K562 (cell line): ENCODE measurements at regions not wholly inside any gene's neighbourhood (a gene's known extent, or its start where the extent isn't known, plus 50 kb on each side); places are given as distances from the start of the nearest gene placed in this dataset.

Experiments used
- ATAC-seq: fragments of 200-7000 bp; cut with Tn5 transposase; 3 replicates; pipeline ENCODE4 v1.9.1; 2020; ENCODE audit warnings: moderate library complexity
- BruUV-seq: library from RNA; stranded (reverse); fragments of 400-500 nt; replicated peaks from 2 replicates; lab custom pipeline; 2021; lab: Mats Ljungman, UMichigan
- CTCF ChIA-PET: fragments of 300-600 bp; formaldehyde crosslinking; extraction: SDS; loops from one replicate; lab custom pipeline; 2021; ENCODE audit warnings: low intra/inter-chr PET ratio; lab: Yijun Ruan, JAX
- POLR2A ChIA-PET: fragments of 300-600, 350-650 bp; sonication (Branson Sonifier 250); formaldehyde crosslinking; extraction: SDS; loops from one replicate; lab custom pipeline; 2021; ENCODE audit warnings: antibody characterized with exemption, inconsistent platforms; lab: Yijun Ruan, JAX
- DNase-seq, 4 experiments: peaks; one replicate each; pipeline versions ENCODE4 v3.0.0 to v3.0.0-alpha.2; 2011 to 2018; ENCODE audit warnings: low spot score in 3 of 4, mixed read lengths in 3 of 4; ENCODE audit errors: extremely low read depth in 1 of 4
- FAIRE-seq: peaks from 2 replicates; lab custom pipeline; 2011; peaks lifted over from hg19 to GRCh38; lab: Jason Lieb, UNC
- H2AFZ ChIP-seq: 2 replicates; pipeline ENCODE4 v1.6.0; 2011; ENCODE audit warnings: low read depth, low read length, control low read depth, inconsistent platforms
- H3K27ac ChIP-seq: fragments of 200-600 bp; 3 replicates; pipeline ENCODE4 v1.8.0; 2011; ENCODE audit warnings: low read depth, mild to moderate bottlenecking, control low read depth, inconsistent platforms, low read length, moderate library complexity, mixed read lengths; ENCODE audit errors: extremely low read depth
- H3K27me3 ChIP-seq, 2 experiments: fragments of 300-600 bp in 1 of 2; 2 replicates in 1 of 2; 3 replicates in 1 of 2; pipeline versions ENCODE4 v1.6.0 to v1.8.0; 2011; ENCODE audit warnings: inconsistent platforms in 2 of 2, low read length in 2 of 2, mild to moderate bottlenecking in 1 of 2, mixed read lengths in 1 of 2, moderate library complexity in 1 of 2; ENCODE audit not compliant: control insufficient read depth in 2 of 2, insufficient read depth in 2 of 2
- H3K36me3 ChIP-seq: fragments of 300-600 bp; 3 replicates; pipeline ENCODE4 v1.8.0; 2011; ENCODE audit warnings: mild to moderate bottlenecking, low read length, inconsistent platforms; ENCODE audit not compliant: control insufficient read depth, insufficient read depth
- H3K4me1 ChIP-seq, 2 experiments: fragments of 200-600 bp in 1 of 2; replicated peaks in 1 of 2; 2 replicates in 1 of 2; 3 replicates in 1 of 2; pipeline versions ENCODE4 v1.5.1 to v1.8.0; 2011; ENCODE audit warnings: inconsistent platforms in 2 of 2, low read length in 2 of 2, mild to moderate bottlenecking in 1 of 2, mixed read lengths in 1 of 2, moderate library complexity in 1 of 2; ENCODE audit not compliant: control insufficient read depth in 2 of 2, insufficient read depth in 2 of 2
- H3K4me2 ChIP-seq: 2 replicates; pipeline ENCODE4 v1.6.1; 2011; ENCODE audit warnings: low read length, control low read depth, inconsistent platforms, mixed read lengths; ENCODE audit not compliant: insufficient read depth
- H3K4me3 ChIP-seq: fragments of 200-600 bp; sonication (generic), shearing (Covaris generic); 2 replicates; pipeline ENCODE4 v1.5.1; 2016; ENCODE audit warnings: control low read depth, inconsistent platforms
- H3K79me2 ChIP-seq: fragments of 200-600 bp; 3 replicates; pipeline ENCODE4 v1.8.0; 2011; ENCODE audit warnings: low read length, inconsistent platforms; ENCODE audit not compliant: control insufficient read depth, insufficient read depth
- H3K9ac ChIP-seq, 2 experiments: 2 replicates each; pipeline versions ENCODE4 v1.6.0 to v1.6.1; 2011; ENCODE audit warnings: low read depth in 2 of 2, low read length in 2 of 2, control low read depth in 1 of 2, inconsistent platforms in 1 of 2, mild to moderate bottlenecking in 1 of 2, mixed read lengths in 1 of 2; ENCODE audit not compliant: insufficient read depth in 1 of 2
- H3K9me1 ChIP-seq: one replicate; pipeline ENCODE4 v1.6.0; 2011; ENCODE audit warnings: inconsistent platforms, mild to moderate bottlenecking, low read length, moderate library complexity; ENCODE audit not compliant: control insufficient read depth, insufficient read depth
- H3K9me3 ChIP-seq: replicated peaks from 2 replicates; pipeline ENCODE4 v1.5.1; 2011; ENCODE audit warnings: low read depth, low read length, inconsistent platforms; ENCODE audit not compliant: control insufficient read depth, insufficient read depth
- H4K20me1 ChIP-seq: replicated peaks from 2 replicates; pipeline ENCODE4 v1.6.1; 2011; ENCODE audit warnings: low read length, inconsistent platforms, mixed read lengths; ENCODE audit not compliant: control insufficient read depth, insufficient read depth
- ARHGAP35 ChIP-seq: fragments of 450-650 bp; IDR thresholded peaks from 2 replicates; pipeline ENCODE4 v1.6.1; 2018; ENCODE audit not compliant: partially characterized antibody
- BDP1 ChIP-seq: IDR thresholded peaks from 3 replicates; pipeline ENCODE4 v1.6.1; 2011; ENCODE audit not compliant: insufficient read length, insufficient read depth
- FOXJ2 ChIP-seq: fragments of 200-800 bp; sonication (Bioruptor generic); IDR thresholded peaks from 2 replicates; pipeline ENCODE4 v1.6.1; 2016; ENCODE audit warnings: missing genetic modification characterization, missing compliant biosample characterization
- GABPB1 ChIP-seq: sonication (generic); formaldehyde crosslinking; IDR thresholded peaks from 2 replicates; pipeline ENCODE4 v1.8.0; 2022; ENCODE audit warnings: mild to moderate bottlenecking, missing genetic modification reagents
- HDAC3 ChIP-seq: fragments of 450-650 bp; IDR thresholded peaks from 2 replicates; pipeline ENCODE4 v1.6.1; 2018; ENCODE audit warnings: borderline replicate concordance, mild to moderate bottlenecking, moderate library complexity; ENCODE audit not compliant: partially characterized antibody
- HEY1 ChIP-seq: fragments of 250-450 bp; sonication (Bioruptor Pico); IDR thresholded peaks from 2 replicates; pipeline ENCODE4 v1.5.0; 2020; ENCODE audit warnings: mild to moderate bottlenecking, moderate library complexity, borderline replicate concordance
- IRF2 ChIP-seq: sonication (generic); formaldehyde crosslinking; IDR thresholded peaks from 2 replicates; pipeline ENCODE4 v1.8.1; 2022; ENCODE audit warnings: mild to moderate bottlenecking, missing genetic modification reagents
- MCM2 ChIP-seq: fragments of 450-650 bp; IDR thresholded peaks from 2 replicates; pipeline ENCODE4 v1.6.1; 2017; ENCODE audit warnings: low read depth, mild to moderate bottlenecking
- MCM3 ChIP-seq: fragments of 450-650 bp; IDR thresholded peaks from 2 replicates; pipeline ENCODE4 v1.6.1; 2016
- MCM7 ChIP-seq, 2 experiments: fragments of 450-650 bp; IDR thresholded peaks; 2 replicates each; pipeline ENCODE4 v1.6.1; 2016 to 2018
- NCOA2 ChIP-seq, 2 experiments: fragments of 450-650 bp; IDR thresholded peaks; 2 replicates each; pipeline ENCODE4 v1.6.1; 2018; ENCODE audit warnings: mild to moderate bottlenecking in 2 of 2, moderate library complexity in 1 of 2; ENCODE audit not compliant: partially characterized antibody in 2 of 2
- OTX1 ChIP-seq: fragments of 450-650 bp; formaldehyde crosslinking; IDR thresholded peaks from 2 replicates; pipeline ENCODE4 v1.4.0; 2022; ENCODE audit warnings: mild to moderate bottlenecking
- PPARD ChIP-seq: fragments of 250-450 bp; sonication (Bioruptor Pico); IDR thresholded peaks from 2 replicates; pipeline ENCODE4 v1.8.0; 2022; ENCODE audit warnings: inconsistent platforms, mild to moderate bottlenecking, moderate library complexity
- SAFB ChIP-seq: fragments of 200-400 bp; formaldehyde crosslinking; IDR thresholded peaks from 2 replicates; pipeline ENCODE4 v1.6.1; 2017; ENCODE audit warnings: low read depth, low read length, borderline replicate concordance
- ZNF445 ChIP-seq: fragments of 250-450 bp; sonication (Bioruptor Pico); IDR thresholded peaks from 2 replicates; pipeline ENCODE4 v1.4.0; 2020; ENCODE audit warnings: low read depth, mild to moderate bottlenecking, moderate library complexity
- ZNF551 ChIP-seq: fragments of 250-450 bp; sonication (Bioruptor Pico); IDR thresholded peaks from 2 replicates; pipeline ENCODE4 v1.5.0; 2021; ENCODE audit warnings: mild to moderate bottlenecking, moderate library complexity
- in situ Hi-C: fragments of 300-500 bp; cut with MboI; formaldehyde crosslinking; loops from 4 replicates; pipeline ENCODE4 v1.15.0; 2018; ENCODE audit warnings: inconsistent platforms, mixed read lengths
- intact Hi-C: fragments of 100-400 bp; cut with micrococcal nuclease; formaldehyde crosslinking; loops from 2 replicates; pipeline ENCODE4 v1.14.2; 2022
- TF ChIP-seq, protein P1 (sequence below): fragments of 450-650 bp; IDR thresholded peaks from 2 replicates; pipeline ENCODE4 v1.6.1; 2017; ENCODE audit warnings: antibody characterized with exemption
- TF ChIP-seq, protein P2 (sequence below): fragments of 250-450 bp; sonication (Bioruptor Pico); IDR thresholded peaks from 2 replicates; pipeline ENCODE4 v1.5.0; 2021
- TF ChIP-seq, protein P3 (sequence below): sonication (generic); formaldehyde crosslinking; IDR thresholded peaks from 2 replicates; pipeline ENCODE4 v1.8.1; 2023; ENCODE audit warnings: mild to moderate bottlenecking, missing genetic modification reagents

DNA sequence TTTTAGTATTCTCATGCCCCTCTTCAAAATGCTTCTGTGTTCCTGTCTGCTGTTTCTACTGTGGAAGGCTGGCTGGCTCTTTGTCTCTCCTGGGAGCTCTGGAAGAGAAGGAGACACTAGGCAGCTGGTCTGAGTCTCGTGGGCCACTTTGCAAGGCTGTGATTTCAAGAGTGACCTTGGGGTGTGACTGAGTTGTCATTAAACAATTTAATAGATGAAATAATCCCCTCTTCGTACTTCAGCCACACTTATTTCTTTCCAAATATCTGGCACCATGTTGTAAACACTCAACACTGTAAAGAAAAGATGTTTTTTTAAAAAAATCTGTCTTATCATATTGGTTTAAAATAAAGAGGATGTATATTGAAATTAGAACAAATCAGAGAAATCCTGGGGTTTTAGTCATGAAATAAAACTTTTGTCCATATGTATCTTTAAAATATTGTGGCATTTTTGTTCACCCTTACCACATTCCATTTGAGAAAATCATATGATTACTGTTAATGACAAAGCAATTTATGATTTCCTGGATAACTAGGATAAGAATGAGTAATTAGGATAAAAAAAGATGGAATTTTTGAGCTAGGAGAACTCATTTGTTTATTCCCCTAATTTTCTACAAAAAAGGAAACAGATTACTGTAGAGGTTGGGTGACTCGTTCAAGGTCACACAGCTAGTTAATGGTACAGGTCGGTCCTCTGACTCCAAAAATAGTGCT lies 200.8 kb downstream of the MAT2B start (continued):
- TF ChIP-seq, protein P1, sequence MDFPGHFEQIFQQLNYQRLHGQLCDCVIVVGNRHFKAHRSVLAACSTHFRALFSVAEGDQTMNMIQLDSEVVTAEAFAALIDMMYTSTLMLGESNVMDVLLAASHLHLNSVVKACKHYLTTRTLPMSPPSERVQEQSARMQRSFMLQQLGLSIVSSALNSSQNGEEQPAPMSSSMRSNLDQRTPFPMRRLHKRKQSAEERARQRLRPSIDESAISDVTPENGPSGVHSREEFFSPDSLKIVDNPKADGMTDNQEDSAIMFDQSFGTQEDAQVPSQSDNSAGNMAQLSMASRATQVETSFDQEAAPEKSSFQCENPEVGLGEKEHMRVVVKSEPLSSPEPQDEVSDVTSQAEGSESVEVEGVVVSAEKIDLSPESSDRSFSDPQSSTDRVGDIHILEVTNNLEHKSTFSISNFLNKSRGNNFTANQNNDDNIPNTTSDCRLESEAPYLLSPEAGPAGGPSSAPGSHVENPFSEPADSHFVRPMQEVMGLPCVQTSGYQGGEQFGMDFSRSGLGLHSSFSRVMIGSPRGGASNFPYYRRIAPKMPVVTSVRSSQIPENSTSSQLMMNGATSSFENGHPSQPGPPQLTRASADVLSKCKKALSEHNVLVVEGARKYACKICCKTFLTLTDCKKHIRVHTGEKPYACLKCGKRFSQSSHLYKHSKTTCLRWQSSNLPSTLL: no peak

DNA sequence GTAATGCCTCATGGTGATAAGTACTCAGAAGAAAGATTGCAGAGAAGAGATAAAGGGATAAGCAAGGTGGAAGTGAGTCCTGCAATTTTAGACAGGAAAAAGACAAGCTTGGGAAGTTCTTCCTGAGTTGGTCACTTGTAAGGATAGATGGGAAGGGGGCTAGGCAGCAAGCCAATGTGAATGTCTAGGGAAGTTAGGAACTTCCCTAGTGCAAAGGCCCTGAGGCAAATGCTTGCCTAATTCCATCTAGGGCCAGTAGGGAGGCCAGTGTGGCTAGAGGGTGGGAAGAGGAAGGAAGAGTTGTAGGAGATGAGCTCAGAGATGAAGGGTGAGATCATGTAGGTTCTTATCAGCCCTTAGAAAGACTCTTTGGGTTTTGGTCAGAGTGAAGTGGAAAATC lies 206.6 kb downstream of the MAT2B start:
- Histone ChIP-seq H3K27ac (no peak overlapping the region), H3K36me3 (no peaks in the 10 kb centered on the region), H3K9me1 (no peaks in the 10 kb centered on the region), H3K4me2 (no peak overlapping the region), H3K4me3 (no peak overlapping the region), H3K79me2 (no peaks in the 10 kb centered on the region), H2AFZ (no peak overlapping the region), H3K9ac (no peak overlapping the region), H3K9me3 (no peaks in the 10 kb centered on the region), H3K27me3 (no peaks in the 10 kb centered on the region), H4K20me1 (no peaks in the 10 kb centered on the region), H3K4me1 (no peaks in the 10 kb centered on the region)
- ChIA-PET POLR2A (interaction anchor here (0.6 kb wide), 1 partner anchor 32 kb away, joined by 3 read pairs; no protein-coding TSS in a partner anchor), CTCF (no interaction called here)
- no TSS peak for BruUV-seq
- ATAC-seq: no peak
- no peak for DNase-seq
- intact Hi-C loops: no loop called here
- FAIRE-seq: no peak
- in situ Hi-C loops: no loop called here
- no peak for TF ChIP-seq ARHGAP35
- TF ChIP-seq, protein P2, sequence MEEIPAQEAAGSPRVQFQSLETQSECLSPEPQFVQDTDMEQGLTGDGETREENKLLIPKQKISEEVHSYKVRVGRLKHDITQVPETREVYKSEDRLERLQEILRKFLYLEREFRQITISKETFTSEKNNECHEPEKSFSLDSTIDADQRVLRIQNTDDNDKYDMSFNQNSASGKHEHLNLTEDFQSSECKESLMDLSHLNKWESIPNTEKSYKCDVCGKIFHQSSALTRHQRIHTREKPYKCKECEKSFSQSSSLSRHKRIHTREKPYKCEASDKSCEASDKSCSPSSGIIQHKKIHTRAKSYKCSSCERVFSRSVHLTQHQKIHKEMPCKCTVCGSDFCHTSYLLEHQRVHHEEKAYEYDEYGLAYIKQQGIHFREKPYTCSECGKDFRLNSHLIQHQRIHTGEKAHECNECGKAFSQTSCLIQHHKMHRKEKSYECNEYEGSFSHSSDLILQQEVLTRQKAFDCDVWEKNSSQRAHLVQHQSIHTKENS (CRISPR knock-in tag): no peak
- TF ChIP-seq, protein P3, sequence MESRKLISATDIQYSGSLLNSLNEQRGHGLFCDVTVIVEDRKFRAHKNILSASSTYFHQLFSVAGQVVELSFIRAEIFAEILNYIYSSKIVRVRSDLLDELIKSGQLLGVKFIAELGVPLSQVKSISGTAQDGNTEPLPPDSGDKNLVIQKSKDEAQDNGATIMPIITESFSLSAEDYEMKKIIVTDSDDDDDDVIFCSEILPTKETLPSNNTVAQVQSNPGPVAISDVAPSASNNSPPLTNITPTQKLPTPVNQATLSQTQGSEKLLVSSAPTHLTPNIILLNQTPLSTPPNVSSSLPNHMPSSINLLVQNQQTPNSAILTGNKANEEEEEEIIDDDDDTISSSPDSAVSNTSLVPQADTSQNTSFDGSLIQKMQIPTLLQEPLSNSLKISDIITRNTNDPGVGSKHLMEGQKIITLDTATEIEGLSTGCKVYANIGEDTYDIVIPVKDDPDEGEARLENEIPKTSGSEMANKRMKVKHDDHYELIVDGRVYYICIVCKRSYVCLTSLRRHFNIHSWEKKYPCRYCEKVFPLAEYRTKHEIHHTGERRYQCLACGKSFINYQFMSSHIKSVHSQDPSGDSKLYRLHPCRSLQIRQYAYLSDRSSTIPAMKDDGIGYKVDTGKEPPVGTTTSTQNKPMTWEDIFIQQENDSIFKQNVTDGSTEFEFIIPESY (CRISPR knock-in tag): no peak
- TF ChIP-seq HEY1: no peak
- TF ChIP-seq MCM3: no peak
- TF ChIP-seq NCOA2 (IDR thresholded peaks at IDR 0.05; ENCODE audit: partially characterized antibody in 2 of 2): no peak
- TF ChIP-seq MCM2: no peak
- TF ChIP-seq SAFB: no peak
- no peak for TF ChIP-seq BDP1
- no peak for TF ChIP-seq GABPB1
- no peak for TF ChIP-seq FOXJ2 (tag)
- TF ChIP-seq OTX1 (CRISPR knock-in tag): no peak
- TF ChIP-seq ZNF445 (CRISPR knock-in tag): no peak
- TF ChIP-seq IRF2 (CRISPR knock-in tag): no peak
- TF ChIP-seq ZNF551 (CRISPR knock-in tag): no peak
- no peak for TF ChIP-seq HDAC3
- no peak for TF ChIP-seq PPARD (CRISPR knock-in tag)
- TF ChIP-seq MCM7 (IDR thresholded peaks at IDR 0.05): no peak
